H9 (cell line): ENCODE measurements at regions not wholly inside any gene's neighbourhood (a gene's known extent, or its start where the extent isn't known, plus 50 kb on each side); places are given as distances from the start of the nearest gene placed in this dataset.

Experiments used
- DNase-seq: peaks from one replicate; pipeline ENCODE4 v3.0.0-alpha.2; 2017
- H2AFZ ChIP-seq: one replicate; pipeline ENCODE4 v1.6.1; 2013; ENCODE audit warnings: mild to moderate bottlenecking, low read length, control low read depth, moderate library complexity
- H2AK5ac ChIP-seq: 2 replicates; pipeline ENCODE4 v1.6.1; 2013; ENCODE audit warnings: low read length, control low read depth, mixed read lengths; ENCODE audit not compliant: insufficient read length
- H2BK120ac ChIP-seq: one replicate; pipeline ENCODE4 v1.6.1; 2013; ENCODE audit warnings: low read depth, mild to moderate bottlenecking, low read length, control low read depth, inconsistent platforms; ENCODE audit not compliant: poor library complexity, severe bottlenecking
- H2BK12ac ChIP-seq: 2 replicates; pipeline ENCODE4 v1.6.1; 2013; ENCODE audit warnings: low read length, control low read depth, mixed read lengths, low read depth; ENCODE audit not compliant: insufficient read length
- H2BK15ac ChIP-seq: 2 replicates; pipeline ENCODE4 v1.6.1; 2013; ENCODE audit warnings: low read depth, low read length, control low read depth
- H2BK20ac ChIP-seq: one replicate; pipeline ENCODE4 v1.6.1; 2013; ENCODE audit warnings: low read depth, mild to moderate bottlenecking, low read length, control low read depth, inconsistent platforms; ENCODE audit not compliant: poor library complexity, severe bottlenecking
- H2BK5ac ChIP-seq: 2 replicates; pipeline ENCODE4 v1.6.1; 2013; ENCODE audit warnings: low read length, control low read depth, mixed read lengths; ENCODE audit not compliant: insufficient read length
- H3K14ac ChIP-seq: 2 replicates; pipeline ENCODE4 v1.6.1; 2013; ENCODE audit warnings: low read length, control low read depth; ENCODE audit not compliant: insufficient read depth
- H3K18ac ChIP-seq: 2 replicates; pipeline ENCODE4 v1.6.1; 2013; ENCODE audit warnings: low read depth, mild to moderate bottlenecking, mixed read lengths, low read length, control low read depth; ENCODE audit not compliant: insufficient read length
- H3K23ac ChIP-seq: 2 replicates; pipeline ENCODE4 v1.6.1; 2013; ENCODE audit warnings: low read length, control low read depth, mixed read lengths, low read depth; ENCODE audit not compliant: insufficient read length
- H3K23me2 ChIP-seq: 2 replicates; pipeline ENCODE4 v1.6.1; 2013; ENCODE audit warnings: low read depth, mild to moderate bottlenecking, mixed read lengths, low read length, control low read depth; ENCODE audit not compliant: insufficient read length, poor library complexity, severe bottlenecking
- H3K27ac ChIP-seq: 2 replicates; pipeline ENCODE4 v1.5.1; 2013; ENCODE audit warnings: low read length, control low read depth, mixed read lengths, low read depth; ENCODE audit not compliant: insufficient read length
- H3K27me3 ChIP-seq: 2 replicates; pipeline ENCODE4 v1.6.1; 2013; ENCODE audit warnings: low read length, control low read depth, inconsistent platforms; ENCODE audit not compliant: insufficient read depth
- H3K4ac ChIP-seq: 2 replicates; pipeline ENCODE4 v1.6.1; 2013; ENCODE audit warnings: low read depth, mild to moderate bottlenecking, control low read depth, inconsistent platforms, low read length, moderate library complexity
- H3K4me1 ChIP-seq: 2 replicates; pipeline ENCODE4 v1.6.1; 2013; ENCODE audit warnings: low read length, control low read depth, inconsistent platforms; ENCODE audit not compliant: insufficient read depth
- H3K4me2 ChIP-seq: 2 replicates; pipeline ENCODE4 v1.6.1; 2013; ENCODE audit warnings: low read length, control low read depth, mixed read lengths; ENCODE audit not compliant: insufficient read length, insufficient read depth
- H3K56ac ChIP-seq: 2 replicates; pipeline ENCODE4 v1.6.1; 2013; ENCODE audit warnings: low read depth, mild to moderate bottlenecking, mixed read lengths, low read length, control low read depth; ENCODE audit not compliant: insufficient read length
- H3K79me1 ChIP-seq: 2 replicates; pipeline ENCODE4 v1.6.1; 2013; ENCODE audit warnings: low read depth, mild to moderate bottlenecking, moderate library complexity, low read length, control low read depth, inconsistent platforms; ENCODE audit not compliant: insufficient read depth, poor library complexity, severe bottlenecking
- H3K79me2 ChIP-seq: 2 replicates; pipeline ENCODE4 v1.6.1; 2013; ENCODE audit warnings: low read length, control low read depth, inconsistent platforms; ENCODE audit not compliant: insufficient read depth
- H3K9ac ChIP-seq: 2 replicates; pipeline ENCODE4 v1.6.1; 2013; ENCODE audit warnings: low read length, control low read depth, mixed read lengths; ENCODE audit not compliant: insufficient read length; ENCODE audit errors: extremely low read depth
- H3K9me3 ChIP-seq: one replicate; pipeline ENCODE4 v1.6.1; 2013; ENCODE audit warnings: low read depth, low read length, inconsistent platforms; ENCODE audit not compliant: control insufficient read depth
- H3T11ph ChIP-seq: one replicate; pipeline ENCODE4 v1.6.1; 2013; ENCODE audit warnings: mild to moderate bottlenecking, low read length, control low read depth, inconsistent platforms
- H4K20me1 ChIP-seq: one replicate; pipeline ENCODE4 v1.6.1; 2013; ENCODE audit not compliant: control insufficient read depth, insufficient read length, insufficient read depth
- H4K5ac ChIP-seq: 2 replicates; pipeline ENCODE4 v1.6.1; 2013; ENCODE audit warnings: low read depth, mild to moderate bottlenecking, mixed read lengths, low read length, control low read depth; ENCODE audit not compliant: insufficient read length
- H4K8ac ChIP-seq: replicated peaks from 2 replicates; pipeline ENCODE4 v1.6.1; 2013; ENCODE audit warnings: low read length, control low read depth, mixed read lengths, low read depth; ENCODE audit not compliant: insufficient read length
- H4K91ac ChIP-seq: 2 replicates; pipeline ENCODE4 v1.6.1; 2013; ENCODE audit warnings: low read depth, mild to moderate bottlenecking, moderate library complexity, mixed read lengths, low read length, control low read depth; ENCODE audit not compliant: insufficient read length
- H3K27ac Mint-ChIP-seq, 3 experiments: 2 replicates in 2 of 3; 3 replicates in 1 of 3; pipeline ENCODE4 v1.8.0; 2020 to 2021; ENCODE audit warnings: mixed read lengths in 3 of 3, mild to moderate bottlenecking in 1 of 3, moderate library complexity in 1 of 3
- H3K27me3 Mint-ChIP-seq: 2 replicates; pipeline ENCODE4 v1.8.0; 2021; ENCODE audit warnings: low read depth, mild to moderate bottlenecking, moderate library complexity, mixed read lengths
- H3K36me3 Mint-ChIP-seq, 3 experiments: 2 replicates in 2 of 3; 3 replicates in 1 of 3; pipeline ENCODE4 v1.8.0; 2020 to 2021; ENCODE audit warnings: low read depth in 3 of 3, mixed read lengths in 3 of 3; ENCODE audit not compliant: insufficient read depth in 1 of 3
- H3K4me1 Mint-ChIP-seq, 2 experiments: 2 replicates each; pipeline ENCODE4 v1.8.0; 2020; ENCODE audit warnings: mixed read lengths in 2 of 2
- H3K4me3 Mint-ChIP-seq, 2 experiments: 2 replicates in 1 of 2; 3 replicates in 1 of 2; pipeline ENCODE4 v1.8.0; 2020 to 2021; ENCODE audit warnings: mild to moderate bottlenecking in 2 of 2, mixed read lengths in 2 of 2, moderate library complexity in 1 of 2
- H3K9me3 Mint-ChIP-seq, 2 experiments: 2 replicates in 1 of 2; 3 replicates in 1 of 2; pipeline ENCODE4 v1.8.0; 2020; ENCODE audit warnings: mild to moderate bottlenecking in 2 of 2, mixed read lengths in 2 of 2, moderate library complexity in 1 of 2
- CTCF ChIP-seq: fragments of 200-600 bp; sonication (generic); conservative IDR thresholded peaks from 3 replicates; pipeline ENCODE4 v1.8.0; 2021; ENCODE audit warnings: antibody characterized with exemption, mild to moderate bottlenecking
- WGBS: extraction: QIAGEN DNeasy Blood & Tissue Kit; methylation state at CpG from one replicate; pipeline ENCODE4 v1.1.7; 2013; ENCODE audit warnings: missing lambda C conversion rate, low lambda C conversion rate, mixed read lengths; ENCODE audit not compliant: insufficient read length; ENCODE audit errors: extremely low coverage; 5-methylcytosine and 5-hydroxymethylcytosine counted together

GRCh38 chr18:25826823-25827222 is 263.6 kb downstream of the SS18 start:
- no peaks in the 10 kb centered on the region for H3K79me2 ChIP-seq
- Mint-ChIP-seq H3K4me3 (no peak overlapping the region), H3K4me1 (peaks cover 3% of the 10 kb centered on the region in 2 experiments; a peak in 2 of 4 replicates), H3K27me3 (no peaks in the 10 kb centered on the region), H3K9me3 (no peaks in the 10 kb centered on the region), H3K36me3 (no peaks in the 10 kb centered on the region), H3K27ac (no peak overlapping the region)
- no peaks in the 10 kb centered on the region for H3K9me3 ChIP-seq
- no peak overlapping the region for H2AFZ ChIP-seq
- H2AK5ac ChIP-seq: no peak overlapping the region
- no peak overlapping the region for H2BK12ac ChIP-seq
- H3K9ac ChIP-seq: no peak overlapping the region
- H4K5ac ChIP-seq: no peak overlapping the region
- no peak overlapping the region for H2BK20ac ChIP-seq
- H2BK15ac ChIP-seq: no peak overlapping the region
- H3K27ac ChIP-seq: no peak overlapping the region
- no peak overlapping the region for H4K91ac ChIP-seq
- no peak overlapping the region for H3K56ac ChIP-seq
- H4K20me1 ChIP-seq: no peaks in the 10 kb centered on the region
- no peak overlapping the region for H3K18ac ChIP-seq
- no peaks in the 10 kb centered on the region for H3K79me1 ChIP-seq
- no CpG with 5 or more reads among the region's 5 CpGs for WGBS
- no peak overlapping the region for H3K14ac ChIP-seq
- TF ChIP-seq CTCF: no peak
- no peak overlapping the region for H3K4ac ChIP-seq
- no peak overlapping the region for H3T11ph ChIP-seq
- H2BK5ac ChIP-seq: no peak overlapping the region
- no peak overlapping the region for H3K4me2 ChIP-seq
- no peak overlapping the region for H4K8ac ChIP-seq
- no peaks in the 10 kb centered on the region for H3K27me3 ChIP-seq
- no peak for DNase-seq
- no peak overlapping the region for H2BK120ac ChIP-seq
- H3K23ac ChIP-seq: no peak overlapping the region
- H3K4me1 ChIP-seq: no peaks in the 10 kb centered on the region
- no peaks in the 10 kb centered on the region for H3K23me2 ChIP-seq
